A549 (cell line): ENCODE measurements at regions not wholly inside any gene's neighbourhood (a gene's known extent, or its start where the extent isn't known, plus 50 kb on each side); places are given as distances from the start of the nearest gene placed in this dataset.
A peak's percentile ranks its signal among the peaks of the same experiment; 100 is the strongest.

Experiments
- ATAC-seq, 2 experiments: fragments of 200-7000 bp in 1 of 2; fragments of >200 bp in 1 of 2; cut with Nextera tagmentation in 1 of 2; cut with Tn5 transposase in 1 of 2; 3 replicates each; pipeline versions ENCODE4 v1.8.0 to v1.9.1; 2018 to 2020; ENCODE audit warnings: mild to moderate bottlenecking in 1 of 2, moderate library complexity in 1 of 2
- CTCF ChIA-PET: fragments of 300-600 bp; sonication (Branson Sonifier 250); formaldehyde crosslinking; extraction: SDS; loops from one replicate; lab custom pipeline; 2021; ENCODE audit warnings: antibody characterized with exemption, inconsistent platforms; lab: Yijun Ruan, JAX
- POLR2A ChIA-PET: fragments of 350-600 bp; formaldehyde crosslinking; extraction: SDS; loops from one replicate; lab custom pipeline; 2021; ENCODE audit warnings: antibody characterized with exemption, inconsistent platforms; lab: Yijun Ruan, JAX
- DNase-seq, 2 experiments: peaks; one replicate each; pipeline versions ENCODE4 v3.0.0 to v3.0.0-alpha.2; 2011 to 2016; ENCODE audit warnings: low read depth in 1 of 2, low spot score in 1 of 2
- FAIRE-seq: peaks from 2 replicates; lab custom pipeline; 2011; peaks lifted over from hg19 to GRCh38; lab: Jason Lieb, UNC
- H3K27ac ChIP-seq, 2 experiments: fragments of >200 bp; sonication (Bioruptor Twin); formaldehyde crosslinking; 3 replicates each; pipeline ENCODE4 v1.5.1; 2016 to 2017
- H3K4me1 ChIP-seq: fragments of >200 bp; sonication (Bioruptor Twin); formaldehyde crosslinking; 3 replicates; pipeline ENCODE4 v1.6.1; 2016
- H3K4me2 ChIP-seq: fragments of >200 bp; sonication (Bioruptor Twin); formaldehyde crosslinking; 3 replicates; pipeline ENCODE4 v1.6.1; 2016
- H3K4me3 ChIP-seq: fragments of >200 bp; sonication (Bioruptor Twin); formaldehyde crosslinking; 3 replicates; pipeline ENCODE4 v1.5.1; 2016
- H3K9me3 ChIP-seq: fragments of >200 bp; sonication (Bioruptor Twin); formaldehyde crosslinking; 3 replicates; pipeline ENCODE4 v1.6.1; 2016
- CHD2 ChIP-seq: fragments of 150-350 bp; IDR thresholded peaks from 2 replicates; pipeline ENCODE4 v1.6.1; 2014; ENCODE audit warnings: low read length; ENCODE audit not compliant: partially characterized antibody
- CTCF ChIP-seq: fragments of >200 bp; sonication (Bioruptor Twin); formaldehyde crosslinking; IDR thresholded peaks from 3 replicates; pipeline ENCODE4 v1.5.1; 2016
- EP300 ChIP-seq, 2 experiments: fragments of >200 bp; sonication (Bioruptor Twin); formaldehyde crosslinking; IDR thresholded peaks; 2 replicates in 1 of 2; 3 replicates in 1 of 2; pipeline ENCODE4 v1.6.1; 2016 to 2017
- HMGXB4 ChIP-seq: fragments of 250-450 bp; sonication (Bioruptor Pico); IDR thresholded peaks from 2 replicates; pipeline ENCODE4 v1.5.0; 2021; ENCODE audit warnings: mild to moderate bottlenecking, moderate library complexity, borderline replicate concordance
- HOXB5 ChIP-seq: fragments of 250-450 bp; sonication (Bioruptor Pico); IDR thresholded peaks from 2 replicates; pipeline ENCODE4 v1.5.0; 2020; ENCODE audit warnings: mild to moderate bottlenecking, moderate library complexity
- NR3C1 ChIP-seq: fragments of >200 bp; sonication (Bioruptor Twin); formaldehyde crosslinking; IDR thresholded peaks from 3 replicates; pipeline ENCODE4 v1.6.1; 2017
- POLR2AphosphoS2 ChIP-seq: conservative IDR thresholded peaks from 2 replicates; pipeline ENCODE4 v1.6.1; 2012; ENCODE audit warnings: low read length, improper control_type of control experiment, inconsistent platforms
- RAD21 ChIP-seq, 2 experiments: fragments of >200 bp in 1 of 2; sonication (Bioruptor Twin) in 1 of 2; formaldehyde crosslinking in 1 of 2; IDR thresholded peaks in 1 of 2; conservative IDR thresholded peaks in 1 of 2; 2 replicates in 1 of 2; 3 replicates in 1 of 2; pipeline ENCODE4 v1.6.1; 2012 to 2018; ENCODE audit warnings: inconsistent platforms in 1 of 2
- TFCP2L1 ChIP-seq: fragments of 250-450 bp; sonication (Bioruptor Pico); IDR thresholded peaks from 2 replicates; pipeline ENCODE4 v1.5.0; 2021; ENCODE audit warnings: mild to moderate bottlenecking
- ZC3H11A ChIP-seq: fragments of 450-650 bp; IDR thresholded peaks from 2 replicates; pipeline ENCODE4 v1.6.1; 2014; ENCODE audit warnings: antibody characterized with exemption, mild to moderate bottlenecking
- ZFP36 ChIP-seq: fragments of 450-650 bp; IDR thresholded peaks from 2 replicates; pipeline ENCODE4 v1.6.1; 2014; ENCODE audit warnings: borderline replicate concordance; ENCODE audit not compliant: partially characterized antibody
- ZSCAN20 ChIP-seq: fragments of 250-450 bp; sonication (Bioruptor Pico); IDR thresholded peaks from 2 replicates; pipeline ENCODE4 v1.8.0; 2022; ENCODE audit warnings: mild to moderate bottlenecking, moderate library complexity
- WGBS: methylation state at CpG from one replicate; pipeline ENCODE4 v1.1.6; 2017; ENCODE audit errors: missing lambda C conversion rate; 5-methylcytosine and 5-hydroxymethylcytosine counted together

GRCh38 chr3:13145826-13146642 is 72.8 kb upstream of the IQSEC1 start:
- no peak for ATAC-seq
- H3K27ac ChIP-seq = no peak overlapping the region
- no peak overlapping the region for H3K4me2 ChIP-seq
- WGBS = 78% methylated on average over 16 of the region's 16 CpGs
- TF ChIP-seq CTCF (0 out of 3 replicates have a peak, but pooled peaks have one; percentile 5), ZSCAN20 (CRISPR knock-in tag) (no peak)
- POLR2A ChIA-PET = no interaction called here
- no peak for FAIRE-seq
- DNase-seq = no peak
- H3K9me3 ChIP-seq = no peaks in the 10 kb centered on the region
- H3K4me3 ChIP-seq = no peak overlapping the region
- no peaks in the 10 kb centered on the region for H3K4me1 ChIP-seq
- CTCF ChIA-PET = interaction anchor here (0.7 to 1.3 kb wide), 4 partner anchors 8 to 502 kb away, joined by 3 to 4 read pairs (median 4); no protein-coding TSS in a partner anchor

- ATAC-seq (peak in 1 of 2 experiments; percentile 51; a peak in 3 of 6 replicates), FAIRE-seq (no peak), DNase-seq (peak in 1 of 2 experiments; percentile 16)
- H3K4me1 ChIP-seq = no peaks in the 10 kb centered on the region
- H3K4me2 ChIP-seq = no peak overlapping the region
- CTCF ChIA-PET = interaction anchor here (0.7 to 1.3 kb wide), 3 partner anchors 9 to 503 kb away, joined by 3 to 4 read pairs (median 4); no protein-coding TSS in a partner anchor
- no peak overlapping the region for H3K27ac ChIP-seq
- no peaks in the 10 kb centered on the region for H3K9me3 ChIP-seq
- WGBS = 61% methylated on average over 11 of the region's 14 CpGs
- 0 out of 5 replicates have a peak, but pooled peaks of 1 of the 2 experiments have one; percentile 13 for TF ChIP-seq RAD21 (conservative IDR thresholded peaks at IDR 0.05 in 1 of 2, IDR thresholded peaks at IDR 0.05 in 1 of 2)
- TF ChIP-seq HMGXB4 (CRISPR knock-in tag) = no peak
- 0 out of 3 replicates have a peak, but pooled peaks have one; percentile 14 for TF ChIP-seq CTCF
- TF ChIP-seq, all 56 proteins: peak for 2
- POLR2A ChIA-PET = no interaction called here
- no peak overlapping the region for H3K4me3 ChIP-seq
These were observed 72.0 kb upstream of the IQSEC1 start for GRCh38 chr3:13145131-13145825.

- DNase-seq (no peak), ATAC-seq (no peak), FAIRE-seq (no peak)
- ChIA-PET POLR2A (no interaction called here), CTCF (interaction anchor here (1.3 kb wide), 1 partner anchor 31 kb away, joined by 3 read pairs; no protein-coding TSS in a partner anchor)
- Histone ChIP-seq H3K4me2 (no peak overlapping the region), H3K4me1 (no peaks in the 10 kb centered on the region), H3K4me3 (no peak overlapping the region), H3K9me3 (no peaks in the 10 kb centered on the region), H3K27ac (no peak overlapping the region)
- 63% methylated on average over 19 of the region's 25 CpGs for WGBS
- TF ChIP-seq POLR2AphosphoS2 = no peak
- TF ChIP-seq NR3C1 = no peak
- no peak for TF ChIP-seq CHD2
- no peak for TF ChIP-seq ZFP36
- no peak for TF ChIP-seq HMGXB4 (CRISPR knock-in tag)
- TF ChIP-seq EP300 (IDR thresholded peaks at IDR 0.05) = no peak
- TF ChIP-seq TFCP2L1 = no peak
- TF ChIP-seq HOXB5 (CRISPR knock-in tag) = no peak
- TF ChIP-seq ZC3H11A = no peak
These were observed 71.2 kb upstream of the IQSEC1 start for GRCh38 chr3:13144163-13145023.
